NCI-H510A (cell line): ENCODE measurements at regions not wholly inside any gene's neighbourhood (a gene's known extent, or its start where the extent isn't known, plus 50 kb on each side); places are given as distances from the start of the nearest gene placed in this dataset.

ENCODE experiments used
- DNase-seq: peaks from one replicate; lab custom pipeline; 2025; lab: John Stamatoyannopoulos, UW

GRCh38 chr15:47473106-47473725 lies 244.1 kb upstream of the SEMA6D start:
- no peak for DNase-seq

- DNase-seq = no peak
These were observed 243.5 kb upstream of the SEMA6D start for GRCh38 chr15:47473832-47474231.

DNA sequence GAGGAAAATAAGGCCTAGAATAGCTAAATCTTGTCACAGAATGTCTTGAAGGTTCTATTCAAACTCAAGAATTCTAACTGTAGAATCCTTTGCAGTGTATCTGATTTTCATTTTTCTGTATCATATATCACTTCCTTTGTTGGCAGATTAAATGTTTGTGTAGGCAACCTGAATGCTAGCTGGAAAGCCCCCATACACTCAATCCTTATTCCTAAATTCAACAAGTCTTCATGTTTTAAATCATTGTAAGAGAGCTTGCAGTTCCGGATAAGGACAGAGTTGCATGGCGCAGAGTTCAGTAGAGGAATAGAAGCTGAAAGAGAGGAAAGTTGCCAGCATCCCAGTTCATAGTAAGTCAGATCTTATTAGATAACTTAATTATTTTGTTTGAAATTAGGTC lies 242.0 kb upstream of the SEMA6D start:
- DNase-seq = no peak

GRCh38 chr15:47477341-47477740 lies 240.0 kb upstream of the SEMA6D start:
- no peak for DNase-seq

DNA sequence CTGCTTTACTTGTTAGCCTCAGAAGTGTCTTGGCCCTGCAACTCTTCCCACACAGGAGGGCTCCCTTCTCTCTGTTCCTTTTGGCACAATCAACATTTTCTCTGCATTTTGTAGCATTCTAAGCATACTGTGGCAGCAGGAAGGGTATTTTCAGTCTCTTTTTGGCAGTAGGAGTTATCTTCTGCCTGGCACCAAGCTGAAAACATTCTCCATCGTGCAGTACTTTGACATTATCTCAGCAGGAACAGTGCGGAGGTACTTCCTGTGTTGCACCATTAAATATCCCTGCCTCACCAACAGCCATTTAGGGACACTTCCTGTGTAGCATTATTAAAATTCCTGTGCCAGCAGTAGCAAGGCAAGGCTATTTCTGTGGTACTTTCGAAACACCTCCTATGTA lies 233.2 kb upstream of the SEMA6D start:
- no peak for DNase-seq

DNA sequence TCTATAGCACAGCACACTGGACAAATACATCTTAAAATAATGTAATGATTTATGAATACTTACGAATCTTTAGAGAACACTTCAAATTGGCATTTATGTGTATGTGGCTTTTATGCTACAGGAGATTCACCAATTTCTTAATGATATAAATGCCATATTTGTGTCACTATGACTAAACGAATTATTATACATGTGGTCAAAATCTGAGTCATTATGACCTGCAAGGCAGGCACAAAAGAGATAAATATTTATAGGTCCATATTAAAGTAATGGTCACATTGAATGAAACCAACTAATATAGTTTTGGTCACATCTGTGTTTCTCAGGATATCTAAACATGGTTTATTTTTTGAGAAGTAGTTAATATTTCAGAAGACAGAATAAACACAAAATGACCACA lies 232.3 kb upstream of the SEMA6D start:
- no peak for DNase-seq

- no peak for DNase-seq
These were observed 231.9 kb upstream of the SEMA6D start for GRCh38 chr15:47485419-47485818.

- no peak for DNase-seq
These were observed 231.3 kb upstream of the SEMA6D start for GRCh38 chr15:47486040-47486439.

DNA sequence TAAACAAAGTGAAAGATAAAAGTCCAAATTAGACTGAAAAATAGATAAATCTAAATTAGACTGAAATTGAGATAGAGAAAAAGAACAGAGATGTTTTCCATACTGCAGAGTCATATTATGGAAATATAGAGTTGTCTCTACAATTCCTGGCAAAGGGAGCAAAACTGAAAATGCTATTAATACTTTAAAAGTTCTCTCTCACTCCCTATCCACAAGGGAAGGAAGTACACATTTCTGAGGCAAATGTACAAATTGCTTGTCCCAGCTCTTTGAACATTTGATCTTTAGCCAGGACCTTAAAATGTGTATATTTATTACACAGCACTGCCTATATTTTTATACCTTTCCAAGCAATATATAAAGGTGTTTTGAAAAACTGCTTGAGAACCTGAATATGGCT lies 225.1 kb upstream of the SEMA6D start:
- DNase-seq = no peak

DNA sequence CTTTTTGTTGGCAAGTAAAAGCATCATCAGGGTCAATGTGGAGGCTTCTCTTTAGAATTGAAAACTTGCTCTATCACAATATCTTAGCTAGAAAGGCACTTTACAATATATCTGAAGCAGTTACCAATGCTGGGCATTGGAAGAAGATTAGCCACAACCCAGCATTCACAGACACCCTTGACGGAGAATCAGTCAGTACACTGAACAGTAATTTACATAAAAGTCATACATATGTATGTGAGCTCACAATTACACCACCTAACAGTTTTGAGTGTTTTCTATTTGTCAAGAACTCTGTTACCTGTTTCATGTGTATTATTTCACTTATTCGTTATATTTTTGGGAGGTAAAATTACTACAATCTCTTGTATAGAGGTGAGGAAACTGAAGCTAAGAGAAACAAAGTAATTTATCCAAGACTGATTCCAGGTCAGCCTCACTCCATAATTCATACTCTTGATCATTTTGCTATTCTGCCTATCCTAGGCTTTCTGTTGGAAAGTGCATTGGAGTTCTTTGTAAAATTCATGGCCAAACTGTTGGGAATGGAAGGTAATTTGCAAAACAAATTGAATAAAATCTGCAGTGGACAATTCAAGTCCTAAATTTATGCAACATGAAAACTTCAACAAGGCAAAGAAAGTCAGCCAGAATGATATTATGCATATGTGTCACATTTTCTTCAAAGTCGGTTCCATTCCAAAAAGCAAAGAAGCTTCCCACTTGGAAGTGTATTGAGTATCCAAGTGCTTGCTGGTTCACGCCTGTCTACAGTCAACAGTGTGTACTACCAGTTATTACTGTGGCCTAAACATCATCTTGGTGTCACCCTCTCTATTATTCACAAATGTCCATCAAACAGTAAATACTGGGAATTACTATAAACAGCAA lies 223.7 kb upstream of the SEMA6D start:
- no peak for DNase-seq

- no peak for DNase-seq
These were observed 220.7 kb upstream of the SEMA6D start for GRCh38 chr15:47496343-47497185.

DNA sequence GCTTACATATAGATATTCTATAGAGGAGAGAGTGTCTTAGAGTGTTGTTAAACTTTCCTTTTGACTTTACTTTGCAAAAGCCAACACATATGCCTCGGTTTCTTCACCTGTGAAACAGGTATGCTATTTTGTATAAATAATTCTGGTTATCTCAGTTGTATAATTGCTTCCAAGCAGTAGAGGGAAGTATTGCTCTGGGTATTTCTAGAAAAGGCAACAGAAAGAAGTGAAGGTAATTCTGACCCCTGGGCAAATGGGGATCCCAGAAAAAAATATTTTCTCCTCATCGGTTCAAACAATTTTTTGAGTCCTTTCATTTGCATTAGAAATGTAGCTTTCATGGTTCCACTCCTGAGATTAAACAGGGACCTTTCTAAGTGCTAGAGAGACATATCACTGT lies 216.5 kb upstream of the SEMA6D start:
- DNase-seq = no peak

- DNase-seq = no peak
These were observed 215.3 kb upstream of the SEMA6D start for GRCh38 chr15:47502041-47502440.

GRCh38 chr15:47503876-47504275 lies 213.4 kb upstream of the SEMA6D start:
- no peak for DNase-seq

- DNase-seq = no peak
These were observed 212.6 kb upstream of the SEMA6D start for GRCh38 chr15:47504624-47505256.

GRCh38 chr15:47505712-47506328 lies 211.5 kb upstream of the SEMA6D start:
- no peak for DNase-seq

GRCh38 chr15:47506329-47507100 lies 210.8 kb upstream of the SEMA6D start:
- no peak for DNase-seq

DNA sequence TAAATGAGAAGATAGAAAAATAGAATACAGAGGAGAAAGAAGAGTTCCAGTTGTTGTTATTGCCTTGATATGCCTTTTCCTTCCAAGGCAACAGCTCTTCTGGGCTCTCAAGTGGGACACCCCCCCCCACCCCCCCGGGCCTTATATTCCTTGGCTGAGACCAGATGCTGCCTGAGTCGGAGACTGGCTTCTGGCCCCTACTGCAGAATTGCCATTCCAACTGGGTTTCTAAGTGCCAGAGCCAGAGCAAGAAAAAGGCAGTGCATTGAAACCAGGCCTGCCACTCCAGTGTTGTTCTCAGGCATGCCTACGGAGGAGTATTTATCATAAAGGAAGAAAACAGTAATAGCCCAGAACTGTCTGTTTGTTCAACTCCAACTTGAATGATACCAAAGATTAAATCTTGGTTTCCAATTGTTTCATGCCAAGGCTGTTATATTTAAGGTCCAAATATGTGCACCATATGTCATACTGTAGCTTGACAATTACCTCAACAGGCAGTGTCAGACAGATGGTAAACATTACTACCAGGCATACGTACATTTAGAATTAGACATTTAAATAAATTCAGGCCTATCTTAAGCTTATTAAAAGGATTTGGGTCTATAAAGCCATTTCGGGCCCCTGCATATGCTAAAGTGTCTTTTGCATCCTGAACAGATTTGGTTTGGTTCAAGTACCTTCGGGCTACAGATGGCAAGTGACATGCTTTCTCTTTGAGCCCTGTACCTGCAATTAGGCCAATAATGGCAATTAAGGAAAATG lies 209.9 kb upstream of the SEMA6D start:
- no peak for DNase-seq

DNA sequence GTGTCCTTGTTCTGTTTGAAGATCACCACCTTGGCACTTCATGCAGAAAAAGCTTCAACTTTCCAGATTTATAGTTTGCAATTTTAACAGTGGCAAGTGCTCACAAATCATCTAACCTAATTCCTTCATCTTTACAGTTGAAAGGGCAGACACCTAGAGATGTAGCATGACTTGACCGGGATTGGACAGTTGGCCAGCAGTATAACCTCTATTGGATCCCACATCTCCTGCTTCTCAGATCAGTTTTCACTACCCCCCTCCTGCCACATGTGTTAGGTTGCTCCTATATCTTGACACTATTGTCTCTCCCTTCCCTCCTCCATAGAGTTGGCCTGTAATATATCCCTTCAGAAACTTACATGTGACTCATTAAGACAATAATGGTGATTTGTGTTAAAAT lies 206.0 kb upstream of the SEMA6D start:
- DNase-seq = no peak

DNA sequence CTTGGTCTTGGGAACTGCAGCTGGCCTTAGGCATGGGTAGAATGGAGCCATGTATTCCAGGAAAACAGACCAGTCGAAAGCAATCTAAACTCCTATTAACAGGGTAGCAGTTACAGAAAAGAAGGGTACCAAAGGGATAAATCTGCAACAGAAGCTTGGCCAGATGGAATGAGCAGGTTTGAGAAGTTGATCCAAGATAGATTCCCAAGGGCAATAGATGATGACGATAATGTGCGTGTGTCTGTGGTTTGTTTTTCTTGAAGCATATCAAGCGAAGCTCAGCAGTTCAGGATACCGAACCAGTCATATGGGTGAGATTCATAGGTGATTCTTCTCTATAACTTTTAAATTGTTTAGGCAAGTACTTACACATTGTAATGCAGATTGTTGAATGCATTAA lies 203.8 kb upstream of the SEMA6D start:
- no peak for DNase-seq
